AG20443 (cell line): ENCODE measurements at regions not wholly inside any gene's neighbourhood (a gene's known extent, or its start where the extent isn't known, plus 50 kb on each side); places are given as distances from the start of the nearest gene placed in this dataset.
"Not testable (repeated sequence)": the region's sequence is repeated elsewhere in the genome, so short reads cannot be mapped to it uniquely, and the experiment has no call there.

Source experiments
- DNase-seq: peaks from one replicate; pipeline ENCODE4 v3.0.0; 2012; ENCODE audit warnings: low spot score, mixed read lengths

GRCh38 chr5:67639976-67640375 is 443.4 kb upstream of the CD180 start:
- DNase-seq: no peak

- no peak for DNase-seq
Observed at GRCh38 chr5:67639313-67639712, 442.7 kb upstream of the CD180 start.

DNA sequence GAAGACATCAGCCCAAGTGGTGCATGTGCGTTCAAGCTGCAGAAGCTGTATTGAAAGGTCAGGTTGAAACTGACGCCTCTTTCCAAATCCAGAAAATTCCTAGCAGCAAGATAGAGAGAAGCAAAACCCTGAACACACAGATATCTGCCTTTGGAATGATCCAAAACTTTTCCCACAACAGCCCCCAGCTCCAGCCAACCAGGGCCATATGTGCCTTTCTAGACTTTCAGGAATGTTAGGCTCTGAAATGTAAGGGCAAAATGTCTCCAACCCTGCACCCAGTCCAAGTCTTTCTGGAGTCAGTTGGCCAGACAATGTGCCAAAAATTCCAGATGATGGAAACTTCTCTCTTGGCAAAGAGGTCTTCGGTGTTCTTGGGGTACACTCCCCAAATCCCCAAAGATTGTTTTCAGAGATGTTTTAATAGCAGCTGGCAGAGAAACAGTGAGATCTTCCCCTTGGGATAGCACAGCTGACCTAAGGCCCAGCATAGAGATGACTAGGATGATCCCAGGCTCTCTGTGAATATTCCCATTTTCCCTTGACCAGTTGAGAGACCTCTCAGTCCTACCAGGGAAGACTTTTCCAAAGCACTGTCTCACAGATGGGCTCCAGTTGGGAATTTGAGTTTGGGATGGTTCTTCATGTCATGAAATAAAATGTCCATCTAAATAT is 440.4 kb upstream of the CD180 start:
- DNase-seq: no peak

DNA sequence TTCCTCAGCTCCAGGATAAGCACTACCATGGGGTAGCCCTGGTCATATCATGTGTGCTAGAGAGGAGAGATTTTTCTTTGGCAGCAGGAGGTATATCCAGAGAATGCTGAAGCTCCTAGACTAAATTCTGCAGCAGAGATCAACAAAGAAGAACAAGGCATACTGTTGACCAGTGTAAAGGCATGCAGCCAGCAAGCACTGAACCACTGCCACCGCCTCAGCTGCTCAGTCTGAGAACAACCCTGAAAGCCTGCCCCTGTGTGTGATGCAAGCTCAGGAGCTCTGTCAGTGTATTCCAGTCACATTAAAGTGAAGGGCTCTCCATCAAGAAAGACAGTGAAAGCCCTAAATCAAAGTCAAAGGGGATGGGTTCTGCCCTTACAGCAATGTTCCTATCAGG is 439.5 kb upstream of the CD180 start:
- DNase-seq: peak; percentile 32

DNA sequence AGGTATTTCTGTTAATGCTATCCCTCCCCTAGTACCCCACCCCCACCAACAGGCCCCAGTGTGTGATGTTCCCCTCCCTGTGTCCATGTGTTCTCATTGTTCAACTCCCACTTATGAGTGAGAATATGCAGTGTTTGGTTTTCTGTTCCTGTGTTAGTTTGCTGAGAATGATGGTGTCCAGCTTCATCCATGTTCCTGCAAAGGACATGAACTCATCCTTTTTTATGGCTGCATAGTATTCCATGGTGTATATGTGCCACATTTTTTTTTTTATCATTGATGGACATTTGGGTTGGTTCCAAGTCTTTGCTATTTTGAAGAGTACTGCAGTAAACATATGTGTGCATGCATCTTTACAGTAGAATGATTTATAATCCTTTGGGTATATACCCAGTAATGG is 430.5 kb upstream of the CD180 start:
- not testable (repeated sequence) for DNase-seq

DNA sequence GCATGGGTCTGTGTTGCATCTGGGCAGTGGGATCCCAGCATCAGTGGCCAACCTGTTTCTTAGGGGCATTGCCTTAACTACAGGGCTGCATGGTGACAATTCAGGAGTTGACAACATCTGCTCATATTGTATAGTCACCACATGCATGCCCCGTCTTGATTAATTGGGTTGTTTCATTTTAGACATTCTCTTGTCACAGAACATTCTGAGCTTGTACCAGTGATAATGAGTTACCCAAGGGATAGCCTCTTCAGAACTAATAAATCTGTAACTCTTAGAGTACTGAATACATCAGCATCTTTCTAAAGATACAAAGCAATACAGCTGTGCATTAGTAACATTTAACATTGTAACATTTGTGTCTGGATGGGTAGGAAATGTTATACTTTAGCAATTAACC is 426.5 kb upstream of the CD180 start:
- no peak for DNase-seq

DNA sequence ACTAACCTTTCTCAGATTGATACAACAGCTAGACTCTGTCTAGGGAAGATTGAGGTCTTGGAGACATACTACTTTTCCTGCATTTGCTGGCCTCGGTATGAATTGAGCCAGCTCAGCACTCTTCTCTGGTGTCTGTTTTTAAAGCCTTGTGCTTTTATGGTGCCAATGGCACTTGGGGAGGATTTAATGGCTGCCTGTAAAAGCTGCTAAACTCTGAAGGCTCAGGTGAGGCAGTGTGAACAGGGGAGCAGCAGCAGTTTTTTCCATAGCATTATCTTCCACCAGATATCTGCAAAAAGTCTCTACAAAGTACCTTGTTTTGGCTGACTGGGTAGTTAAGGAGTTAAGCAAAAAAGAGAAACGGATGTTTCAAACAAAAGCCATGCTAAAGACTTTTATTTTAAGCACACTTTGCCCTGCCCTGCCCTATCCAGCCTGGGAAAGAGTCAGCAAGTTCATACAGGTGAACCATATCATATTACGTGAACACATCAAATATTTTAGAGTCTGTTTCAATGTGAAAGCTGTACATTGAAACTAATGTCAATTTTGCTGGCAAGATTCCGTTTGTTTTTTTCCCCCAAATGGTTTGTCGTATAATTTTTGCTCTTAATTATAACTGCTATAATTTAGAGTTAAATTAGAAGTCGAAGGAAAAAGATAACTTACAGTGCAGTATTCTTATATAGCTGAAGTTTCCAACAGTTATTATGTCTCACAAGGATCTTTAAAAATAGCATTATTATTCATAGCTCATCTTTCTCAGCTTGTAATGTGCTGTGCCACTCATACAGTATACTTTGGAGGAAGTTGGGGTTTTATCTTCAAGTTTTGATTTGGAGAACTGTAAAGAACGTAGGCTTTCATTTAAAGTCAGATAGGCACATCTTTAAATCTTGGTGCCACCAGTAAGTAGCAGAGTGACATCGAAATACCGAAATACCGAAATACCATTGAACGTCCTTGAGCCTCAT is 424.1 kb upstream of the CD180 start:
- DNase-seq: no peak

DNA sequence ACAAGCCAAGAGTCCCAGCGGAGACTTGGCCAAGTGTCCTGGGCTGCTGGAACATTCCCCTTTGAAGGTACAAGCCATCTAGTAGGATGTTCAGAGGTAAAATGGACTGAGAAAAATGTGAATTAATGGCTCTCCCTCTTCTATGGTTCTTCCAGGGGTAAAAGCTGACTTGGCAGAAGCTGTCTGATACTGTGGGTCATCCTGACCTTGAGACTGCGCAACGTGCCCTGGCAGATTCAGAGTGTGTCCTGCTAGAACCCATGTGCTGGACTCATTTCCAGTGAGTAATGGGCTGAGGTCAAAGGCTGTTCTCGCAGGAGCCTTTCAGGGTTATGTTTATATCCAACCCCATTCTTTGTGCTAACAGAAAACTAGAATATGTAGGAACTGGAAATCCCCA is 423.0 kb upstream of the CD180 start:
- DNase-seq: no peak

DNA sequence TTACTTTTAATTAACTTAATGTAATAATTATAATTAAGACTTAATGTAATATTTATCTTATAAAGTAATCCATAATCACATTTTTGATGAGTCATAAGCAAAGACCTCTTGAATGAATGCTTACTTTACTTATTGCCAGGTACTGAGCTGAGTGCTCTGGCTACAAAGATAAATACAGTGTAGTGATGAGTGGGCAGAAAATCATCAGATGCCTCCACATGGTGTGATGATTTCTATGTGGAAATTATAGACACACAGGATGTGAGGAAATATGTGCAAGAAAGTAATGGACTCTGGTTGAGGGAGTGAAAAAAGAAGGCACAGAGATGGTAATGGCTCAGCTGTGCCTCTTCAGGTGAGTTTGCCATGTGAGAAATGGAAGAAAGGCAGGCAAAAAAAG is 422.6 kb upstream of the CD180 start:
- DNase-seq: no peak

- no peak for DNase-seq
Observed at GRCh38 chr5:67617051-67617450, 420.5 kb upstream of the CD180 start.

- no peak for DNase-seq
Observed at GRCh38 chr5:67612961-67613360, 416.4 kb upstream of the CD180 start.

DNA sequence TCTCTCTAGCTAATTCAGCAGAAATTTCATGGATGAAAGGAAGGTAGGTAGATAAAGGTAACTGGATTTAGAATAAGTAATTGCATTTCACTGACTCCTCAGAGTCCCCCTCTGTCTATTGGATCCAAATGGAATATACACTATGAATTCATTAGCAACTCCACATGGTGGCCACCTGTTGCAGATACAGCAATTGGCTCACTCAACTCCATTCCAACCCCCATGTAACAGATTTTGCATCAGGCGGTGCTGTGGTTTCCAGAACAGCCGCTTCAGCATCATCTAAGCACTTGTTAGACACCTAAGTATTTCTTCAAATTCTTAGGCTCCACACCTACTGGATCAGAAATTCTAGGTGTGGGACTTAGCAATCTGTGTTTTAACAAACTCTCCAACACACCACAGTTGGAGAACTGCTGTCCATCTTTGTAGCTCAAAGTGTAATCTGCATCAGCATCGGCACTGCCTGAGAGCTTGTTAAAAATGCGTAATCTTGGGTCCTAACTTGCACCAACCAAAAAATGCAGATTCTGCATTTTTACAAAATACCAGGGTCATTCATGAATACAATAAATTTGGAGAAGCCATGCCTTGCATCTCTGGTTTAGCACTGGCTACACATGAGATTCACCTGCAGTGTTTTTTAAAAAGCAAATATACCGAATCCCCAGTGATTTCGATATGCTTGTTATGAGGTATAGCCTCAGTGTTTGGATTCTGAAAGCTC is 413.8 kb upstream of the CD180 start:
- no peak for DNase-seq

DNA sequence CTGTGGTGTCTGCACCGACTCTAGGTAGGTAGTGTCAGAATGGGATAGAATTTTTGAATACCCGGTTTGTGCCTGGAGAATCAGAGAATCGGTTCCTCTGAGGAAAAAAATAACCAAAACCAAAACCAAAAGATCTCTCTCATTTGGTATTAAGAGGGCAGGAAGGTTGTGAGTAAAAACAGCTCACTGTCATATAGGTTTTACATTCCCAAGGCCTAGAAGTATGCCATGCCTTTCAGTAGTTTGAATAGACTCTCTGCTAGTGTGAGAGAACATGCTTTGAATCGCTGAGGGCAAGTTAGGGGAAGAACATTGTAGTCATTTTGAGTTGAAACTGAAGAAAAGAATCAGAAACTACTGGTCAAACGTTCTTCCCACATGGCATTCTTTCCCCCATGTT is 411.4 kb upstream of the CD180 start:
- DNase-seq: no peak

- no peak for DNase-seq
Observed at GRCh38 chr5:67606586-67606947, 410.0 kb upstream of the CD180 start.

DNA sequence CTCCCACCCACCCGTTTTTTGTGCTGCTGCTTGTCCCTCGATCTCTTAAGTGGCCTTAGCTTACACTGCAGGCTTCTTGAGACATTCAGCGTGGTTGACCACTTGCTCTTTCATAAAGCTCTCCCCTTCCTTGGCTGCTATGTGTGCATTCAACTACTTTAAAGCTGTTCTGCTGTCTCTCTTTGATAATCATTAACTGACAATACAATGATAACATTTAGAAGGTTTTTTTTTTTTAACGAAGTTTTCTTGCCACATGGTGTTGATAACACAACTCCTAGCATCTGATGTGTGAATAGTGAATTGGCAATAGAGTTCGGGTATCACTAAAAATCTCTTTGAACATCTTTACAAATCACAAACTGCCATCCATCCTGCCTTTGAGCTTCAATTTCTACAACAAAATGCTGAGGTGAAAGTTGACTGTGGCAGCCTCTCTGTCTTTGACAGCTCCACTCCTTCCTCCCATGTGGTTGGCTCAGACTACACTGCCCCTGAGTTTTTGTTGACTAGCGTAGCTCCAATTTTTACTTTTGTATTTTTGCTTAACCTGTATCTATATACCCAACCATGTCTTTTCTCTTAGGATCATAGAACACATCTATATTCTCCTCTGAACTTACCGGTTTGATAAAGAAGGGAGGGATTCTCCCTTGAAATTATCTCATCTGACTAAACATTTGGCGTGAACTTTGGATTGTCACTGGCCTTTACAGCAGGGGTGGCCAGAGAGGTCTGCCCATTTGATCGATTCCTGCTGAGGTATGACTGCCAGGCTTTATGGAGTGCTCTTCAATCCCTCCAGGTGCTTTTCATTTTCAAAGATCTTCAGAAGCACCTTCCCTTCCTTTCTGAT is 409.4 kb upstream of the CD180 start:
- DNase-seq: no peak

DNA sequence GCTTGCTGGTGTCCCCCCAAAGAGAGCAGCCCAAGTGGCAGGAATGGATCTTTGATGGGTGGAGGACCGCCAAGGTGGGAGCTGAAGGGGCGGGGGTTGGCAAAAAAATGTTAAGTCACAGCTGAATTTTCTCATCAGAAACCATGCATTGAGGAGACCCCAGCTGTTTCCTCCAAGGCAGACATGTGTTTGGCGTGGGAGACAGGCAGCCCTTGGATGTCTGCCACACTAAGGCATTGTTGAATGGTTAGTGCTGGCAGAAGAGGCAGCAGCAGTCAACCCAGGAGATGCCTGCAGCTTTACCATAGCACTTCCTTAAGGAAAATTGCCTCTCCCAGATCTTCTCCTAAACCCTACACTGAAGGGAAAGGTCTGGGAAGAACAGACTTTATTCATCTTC is 394.9 kb upstream of the CD180 start:
- DNase-seq: no peak

GRCh38 chr5:67588389-67588788 is 391.8 kb upstream of the CD180 start:
- DNase-seq: no peak

GRCh38 chr5:67581203-67581602 is 384.6 kb upstream of the CD180 start:
- DNase-seq: no peak

GRCh38 chr5:67578011-67578410 is 381.4 kb upstream of the CD180 start:
- DNase-seq: no peak

- DNase-seq: no peak
Observed at GRCh38 chr5:67577424-67577823, 380.8 kb upstream of the CD180 start.

- no peak for DNase-seq
Observed at GRCh38 chr5:67576112-67576511, 379.5 kb upstream of the CD180 start.

GRCh38 chr5:67575087-67575486 is 378.5 kb upstream of the CD180 start:
- DNase-seq: no peak
